NCI-H1092 (cell line): ENCODE measurements at regions not wholly inside any gene's neighbourhood (a gene's known extent, or its start where the extent isn't known, plus 50 kb on each side); places are given as distances from the start of the nearest gene placed in this dataset.

Experiments used
- DNase-seq: peaks from one replicate; lab custom pipeline; 2025; lab: John Stamatoyannopoulos, UW

- DNase-seq: peak; percentile 41
Measured at GRCh38 chr18:60554967-60555366, 182.4 kb upstream of the MC4R start.

GRCh38 chr18:60555625-60556024, 183.1 kb upstream of the MC4R start:
- no peak for DNase-seq

GRCh38 chr18:60556326-60556725, 183.8 kb upstream of the MC4R start:
- no peak for DNase-seq

- no peak for DNase-seq
Measured at GRCh38 chr18:60560071-60560470, 187.5 kb upstream of the MC4R start.

GRCh38 chr18:60563082-60563481, 190.5 kb upstream of the MC4R start:
- no peak for DNase-seq

GRCh38 chr18:60568220-60568619, 195.6 kb upstream of the MC4R start:
- DNase-seq: no peak

GRCh38 chr18:60570172-60570571, 197.6 kb upstream of the MC4R start:
- DNase-seq: no peak

GRCh38 chr18:60577457-60577856, 204.9 kb upstream of the MC4R start:
- DNase-seq: no peak

- DNase-seq: no peak
Measured at GRCh38 chr18:60585670-60586069, 213.1 kb upstream of the MC4R start.

GRCh38 chr18:60593249-60593648, 220.7 kb upstream of the MC4R start:
- no peak for DNase-seq

- no peak for DNase-seq
Measured at GRCh38 chr18:60596928-60597327, 224.4 kb upstream of the MC4R start.

GRCh38 chr18:60599267-60599666, 226.7 kb upstream of the MC4R start:
- no peak for DNase-seq

- DNase-seq: no peak
Measured at GRCh38 chr18:60599995-60600394, 227.4 kb upstream of the MC4R start.

GRCh38 chr18:60601249-60601648, 228.7 kb upstream of the MC4R start:
- DNase-seq: no peak

- DNase-seq: no peak
Measured at GRCh38 chr18:60623331-60623730, 250.8 kb upstream of the MC4R start.

- DNase-seq: no peak
Measured at GRCh38 chr18:60624207-60624606, 251.6 kb upstream of the MC4R start.

- no peak for DNase-seq
Measured at GRCh38 chr18:60639836-60640235, 267.3 kb upstream of the MC4R start.

- no peak for DNase-seq
Measured at GRCh38 chr18:60643009-60643408, 270.4 kb upstream of the MC4R start.

GRCh38 chr18:60646725-60647124, 274.1 kb upstream of the MC4R start:
- no peak for DNase-seq

GRCh38 chr18:60649107-60649506, 276.5 kb upstream of the MC4R start:
- peak; percentile 72 for DNase-seq

GRCh38 chr18:60649842-60650536, 277.4 kb upstream of the MC4R start:
- peak; percentile 85 for DNase-seq

GRCh38 chr18:60654298-60654697, 281.7 kb upstream of the MC4R start:
- no peak for DNase-seq

GRCh38 chr18:60656553-60656952, 284.0 kb upstream of the MC4R start:
- no peak for DNase-seq

GRCh38 chr18:60662491-60662890, 289.9 kb upstream of the MC4R start:
- DNase-seq: no peak
